Limb (tissue), 2 donors: ENCODE measurements at regions not wholly inside any gene's neighbourhood (a gene's known extent, or its start where the extent isn't known, plus 50 kb on each side); places are given as distances from the start of the nearest gene placed in this dataset.

ENCODE experiments used
- DNase-seq, 2 donors: peaks; one replicate each; pipeline ENCODE4 v3.0.0-alpha.2; 2016; ENCODE audit errors: extremely low spot score in 2 of 2

DNA sequence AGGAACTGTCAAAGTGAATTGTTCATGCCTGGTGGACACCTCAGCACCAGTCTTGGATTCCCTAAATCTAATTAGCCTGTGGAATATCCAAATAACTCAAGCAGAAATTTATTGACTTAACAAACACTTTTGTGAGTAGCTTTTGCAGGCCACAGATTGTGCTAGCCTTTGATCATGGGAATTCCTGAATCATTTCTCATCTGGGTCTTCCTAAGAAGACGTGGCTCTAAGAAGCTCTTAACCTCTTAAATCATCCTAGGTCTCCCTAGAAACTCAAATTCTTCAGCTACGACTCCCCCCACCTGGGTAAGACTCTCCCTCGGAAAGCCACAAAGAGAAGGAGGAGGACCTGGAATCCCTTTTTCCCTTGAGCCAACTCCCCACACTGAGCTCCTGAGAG is 53.8 kb upstream of the PSEN2 start:
- DNase-seq = no peak

- peak; percentile 36 to 46 for DNase-seq
Measured at GRCh38 chr1:226814751-226815537, 55.5 kb upstream of the PSEN2 start.

- DNase-seq = no peak
Measured at GRCh38 chr1:226813671-226814591, 56.5 kb upstream of the PSEN2 start.

GRCh38 chr1:226810681-226811080 is 59.7 kb upstream of the PSEN2 start:
- DNase-seq = no peak

GRCh38 chr1:226809785-226810571 is 60.4 kb upstream of the PSEN2 start:
- DNase-seq = no peak

GRCh38 chr1:226808501-226808900 is 61.9 kb upstream of the PSEN2 start:
- DNase-seq = no peak

DNA sequence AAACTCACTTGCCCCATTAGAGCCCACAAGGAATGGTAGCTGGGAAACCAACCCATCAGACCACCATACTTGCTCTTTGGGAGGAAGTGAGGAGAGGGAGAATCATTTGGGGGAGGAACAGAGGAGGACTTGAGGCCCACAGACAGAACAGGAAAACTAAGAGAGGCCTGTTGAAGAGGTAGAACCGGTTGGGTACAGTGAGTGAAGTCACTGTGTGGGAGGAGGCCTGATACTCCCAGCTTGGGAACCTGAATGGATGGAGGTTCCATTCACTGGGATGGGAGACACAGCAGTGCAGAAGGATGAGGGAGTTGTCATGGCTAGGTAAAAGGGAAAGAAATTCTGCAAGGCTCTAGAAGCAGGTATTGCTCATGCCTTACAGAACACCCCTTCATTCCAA is 63.4 kb upstream of the PSEN2 start:
- DNase-seq = no peak

DNA sequence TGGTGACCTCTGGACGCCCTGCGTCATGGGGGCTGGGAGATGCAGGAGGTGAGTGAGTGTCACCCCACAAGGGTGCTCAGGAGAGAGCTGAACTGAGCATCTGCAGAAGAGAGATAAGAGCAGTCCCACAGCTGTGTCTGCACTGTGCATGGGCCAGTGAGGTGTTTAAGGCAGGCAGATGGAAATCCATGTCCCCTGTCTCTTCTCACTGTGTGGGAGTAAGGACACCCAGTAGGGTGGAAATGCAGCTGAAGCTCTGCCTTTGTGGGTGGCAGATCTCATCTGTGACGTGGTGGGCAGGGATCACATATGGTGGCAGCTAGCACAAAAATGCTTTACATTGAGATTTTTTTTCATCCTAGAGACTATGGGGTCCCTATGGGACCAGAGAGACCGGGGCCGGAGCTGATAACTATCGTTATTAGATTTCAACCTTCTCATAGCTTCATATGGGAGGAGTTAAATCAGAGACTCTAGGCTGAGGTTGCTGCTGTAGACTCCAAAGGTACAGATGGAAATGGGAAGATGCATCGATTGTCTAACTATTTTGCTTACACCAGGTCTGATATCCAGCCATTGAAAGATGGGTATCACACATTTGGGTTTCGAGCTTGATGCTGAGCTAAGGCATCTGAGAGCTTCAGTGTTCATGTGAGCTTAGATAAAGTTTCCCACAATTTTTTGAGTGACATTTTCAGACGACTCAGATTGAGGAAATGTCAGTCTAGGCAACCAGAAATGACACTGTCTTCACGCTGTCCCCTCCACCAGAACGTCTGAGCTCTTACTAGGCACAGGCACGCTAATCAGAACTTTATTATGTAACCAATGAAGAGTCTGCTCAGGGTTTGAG is 65.3 kb upstream of the PSEN2 start:
- no peak for DNase-seq

DNA sequence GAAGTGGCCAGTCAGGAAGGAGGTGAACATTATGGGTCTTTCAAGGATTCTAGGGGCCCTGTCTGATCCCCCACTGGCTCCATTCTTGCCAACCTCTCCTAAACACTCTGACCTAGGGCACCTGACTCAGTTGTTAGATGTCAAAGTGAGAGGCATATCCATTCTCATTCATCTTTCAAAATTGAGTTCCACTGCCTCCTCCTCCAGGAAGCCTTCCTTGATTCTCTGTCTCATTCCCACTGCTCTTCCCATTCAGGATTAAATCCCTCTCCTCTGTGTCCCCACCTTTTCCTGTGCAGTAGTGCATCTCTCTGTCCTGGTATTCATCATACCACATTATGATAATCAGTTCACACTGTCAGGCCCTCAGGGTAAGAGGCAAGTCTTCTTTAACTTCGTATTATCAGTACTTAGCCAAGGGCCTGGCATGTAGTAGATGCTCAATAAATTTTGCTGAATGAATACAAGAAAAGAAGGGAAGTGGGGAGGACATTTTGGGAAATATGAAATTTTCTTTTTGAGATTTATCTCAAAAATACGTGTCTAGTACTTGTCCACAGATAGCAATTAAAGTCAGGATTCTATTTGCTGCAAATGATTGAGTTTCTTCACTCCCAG is 61.8 kb upstream of the ITPKB start:
- DNase-seq = no peak

GRCh38 chr1:226799634-226800281 is 60.7 kb upstream of the ITPKB start:
- DNase-seq = no peak

DNA sequence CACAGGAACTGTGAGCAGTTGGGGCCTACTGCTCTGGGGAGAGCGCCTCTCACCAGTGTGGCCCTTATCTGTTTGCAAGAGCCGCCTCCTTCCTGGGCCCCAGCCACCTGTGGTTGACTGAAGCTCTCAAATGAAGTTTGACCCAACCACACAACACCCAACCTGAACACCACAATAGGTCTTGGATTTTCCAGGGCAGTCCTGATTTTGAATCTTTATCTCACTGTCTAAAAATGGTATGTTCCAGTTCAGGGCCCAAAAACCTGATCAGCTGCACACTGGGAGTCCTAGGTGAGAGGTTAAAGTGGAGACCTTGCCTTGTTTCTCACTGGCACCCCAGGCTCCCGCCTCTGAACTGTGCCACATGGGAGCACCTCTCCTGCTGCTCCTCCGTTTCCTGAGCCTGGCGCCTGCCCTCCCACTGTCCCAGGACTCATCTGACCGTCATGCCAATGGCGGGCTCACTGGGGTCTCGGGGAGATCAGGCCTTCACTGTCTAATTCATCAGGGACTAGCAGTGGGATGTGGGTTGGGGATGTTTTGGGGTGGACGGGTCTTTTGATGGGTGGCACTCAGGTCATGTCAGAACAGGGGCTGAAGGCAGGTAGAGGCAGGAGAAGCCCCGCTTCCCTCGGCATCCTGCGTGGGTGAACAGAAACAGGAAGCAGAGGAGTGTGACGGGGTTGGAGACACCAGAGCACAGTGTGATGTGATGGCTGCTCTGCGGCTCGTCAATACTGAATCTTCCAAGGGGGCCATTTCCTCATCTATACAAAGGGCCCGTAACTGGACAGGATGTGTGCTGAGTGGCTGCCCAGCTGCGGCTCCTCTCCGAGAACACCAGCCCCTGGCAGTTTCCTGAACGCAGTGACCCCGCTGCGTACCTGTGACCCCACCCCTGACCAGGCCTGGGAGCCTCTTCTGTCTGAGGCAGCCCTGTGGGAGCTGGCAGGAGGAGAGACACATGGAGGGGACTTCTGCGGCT is 59.6 kb upstream of the ITPKB start:
- DNase-seq = no peak

DNA sequence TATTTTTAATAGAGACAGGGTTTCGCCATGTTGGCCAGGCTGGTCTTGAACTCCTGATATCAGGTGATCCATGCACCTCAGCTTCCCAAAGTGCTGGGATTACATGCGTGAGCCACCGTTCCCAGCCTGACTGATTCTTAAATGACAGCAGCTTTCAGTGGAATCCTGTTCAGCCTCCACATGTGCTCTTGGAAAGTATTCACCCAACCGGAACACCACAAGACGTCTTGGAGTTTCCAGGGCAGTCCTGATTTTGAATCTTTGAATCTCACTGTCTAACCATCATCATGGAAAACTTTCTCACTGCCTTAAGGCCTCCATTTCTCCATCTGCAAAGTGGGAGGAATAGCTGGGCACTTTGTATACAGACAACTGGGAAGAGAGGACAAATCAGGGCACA is 58.1 kb upstream of the ITPKB start:
- no peak for DNase-seq

- DNase-seq = no peak
Measured at GRCh38 chr1:226793620-226794276, 54.7 kb upstream of the ITPKB start.

- no peak for DNase-seq
Measured at GRCh38 chr1:226792368-226792767, 53.3 kb upstream of the ITPKB start.

GRCh38 chr1:226790545-226791181 is 51.6 kb upstream of the ITPKB start:
- no peak for DNase-seq

- no peak for DNase-seq
Measured at GRCh38 chr1:226788965-226789364, 49.9 kb upstream of the ITPKB start.
